K562 (cell line): ENCODE measurements at regions not wholly inside any gene's neighbourhood (a gene's known extent, or its start where the extent isn't known, plus 50 kb on each side); places are given as distances from the start of the nearest gene placed in this dataset.

Experiments used
- ATAC-seq: fragments of 200-7000 bp; cut with Tn5 transposase; 3 replicates; pipeline ENCODE4 v1.9.1; 2020; ENCODE audit warnings: moderate library complexity
- BruUV-seq: library from RNA; stranded (reverse); fragments of 400-500 nt; replicated peaks from 2 replicates; lab custom pipeline; 2021; lab: Mats Ljungman, UMichigan
- CTCF ChIA-PET: fragments of 300-600 bp; formaldehyde crosslinking; extraction: SDS; loops from one replicate; lab custom pipeline; 2021; ENCODE audit warnings: low intra/inter-chr PET ratio; lab: Yijun Ruan, JAX
- POLR2A ChIA-PET: fragments of 300-600, 350-650 bp; sonication (Branson Sonifier 250); formaldehyde crosslinking; extraction: SDS; loops from one replicate; lab custom pipeline; 2021; ENCODE audit warnings: antibody characterized with exemption, inconsistent platforms; lab: Yijun Ruan, JAX
- DNase-seq, 4 experiments: peaks; one replicate each; pipeline versions ENCODE4 v3.0.0 to v3.0.0-alpha.2; 2011 to 2018; ENCODE audit warnings: low spot score in 3 of 4, mixed read lengths in 3 of 4; ENCODE audit errors: extremely low read depth in 1 of 4
- FAIRE-seq: peaks from 2 replicates; lab custom pipeline; 2011; peaks lifted over from hg19 to GRCh38; lab: Jason Lieb, UNC
- H2AFZ ChIP-seq: 2 replicates; pipeline ENCODE4 v1.6.0; 2011; ENCODE audit warnings: low read depth, low read length, control low read depth, inconsistent platforms
- H3K27ac ChIP-seq: fragments of 200-600 bp; 3 replicates; pipeline ENCODE4 v1.8.0; 2011; ENCODE audit warnings: low read depth, mild to moderate bottlenecking, control low read depth, inconsistent platforms, low read length, moderate library complexity, mixed read lengths; ENCODE audit errors: extremely low read depth
- H3K27me3 ChIP-seq, 2 experiments: fragments of 300-600 bp in 1 of 2; 2 replicates in 1 of 2; 3 replicates in 1 of 2; pipeline versions ENCODE4 v1.6.0 to v1.8.0; 2011; ENCODE audit warnings: inconsistent platforms in 2 of 2, low read length in 2 of 2, mild to moderate bottlenecking in 1 of 2, mixed read lengths in 1 of 2, moderate library complexity in 1 of 2; ENCODE audit not compliant: control insufficient read depth in 2 of 2, insufficient read depth in 2 of 2
- H3K36me3 ChIP-seq: fragments of 300-600 bp; 3 replicates; pipeline ENCODE4 v1.8.0; 2011; ENCODE audit warnings: mild to moderate bottlenecking, low read length, inconsistent platforms; ENCODE audit not compliant: control insufficient read depth, insufficient read depth
- H3K4me1 ChIP-seq, 2 experiments: fragments of 200-600 bp in 1 of 2; replicated peaks in 1 of 2; 2 replicates in 1 of 2; 3 replicates in 1 of 2; pipeline versions ENCODE4 v1.5.1 to v1.8.0; 2011; ENCODE audit warnings: inconsistent platforms in 2 of 2, low read length in 2 of 2, mild to moderate bottlenecking in 1 of 2, mixed read lengths in 1 of 2, moderate library complexity in 1 of 2; ENCODE audit not compliant: control insufficient read depth in 2 of 2, insufficient read depth in 2 of 2
- H3K4me2 ChIP-seq: 2 replicates; pipeline ENCODE4 v1.6.1; 2011; ENCODE audit warnings: low read length, control low read depth, inconsistent platforms, mixed read lengths; ENCODE audit not compliant: insufficient read depth
- H3K4me3 ChIP-seq: fragments of 200-600 bp; sonication (generic), shearing (Covaris generic); 2 replicates; pipeline ENCODE4 v1.5.1; 2016; ENCODE audit warnings: control low read depth, inconsistent platforms
- H3K79me2 ChIP-seq: fragments of 200-600 bp; 3 replicates; pipeline ENCODE4 v1.8.0; 2011; ENCODE audit warnings: low read length, inconsistent platforms; ENCODE audit not compliant: control insufficient read depth, insufficient read depth
- H3K9ac ChIP-seq, 2 experiments: 2 replicates each; pipeline versions ENCODE4 v1.6.0 to v1.6.1; 2011; ENCODE audit warnings: low read depth in 2 of 2, low read length in 2 of 2, control low read depth in 1 of 2, inconsistent platforms in 1 of 2, mild to moderate bottlenecking in 1 of 2, mixed read lengths in 1 of 2; ENCODE audit not compliant: insufficient read depth in 1 of 2
- H3K9me1 ChIP-seq: one replicate; pipeline ENCODE4 v1.6.0; 2011; ENCODE audit warnings: inconsistent platforms, mild to moderate bottlenecking, low read length, moderate library complexity; ENCODE audit not compliant: control insufficient read depth, insufficient read depth
- H3K9me3 ChIP-seq: replicated peaks from 2 replicates; pipeline ENCODE4 v1.5.1; 2011; ENCODE audit warnings: low read depth, low read length, inconsistent platforms; ENCODE audit not compliant: control insufficient read depth, insufficient read depth
- H4K20me1 ChIP-seq: replicated peaks from 2 replicates; pipeline ENCODE4 v1.6.1; 2011; ENCODE audit warnings: low read length, inconsistent platforms, mixed read lengths; ENCODE audit not compliant: control insufficient read depth, insufficient read depth
- ASH1L ChIP-seq: fragments of 450-650 bp; IDR thresholded peaks from 2 replicates; pipeline ENCODE4 v1.6.1; 2018; ENCODE audit warnings: borderline replicate concordance, mild to moderate bottlenecking, low read depth; ENCODE audit not compliant: partially characterized antibody
- CREM ChIP-seq: IDR thresholded peaks from 2 replicates; pipeline ENCODE4 v1.6.1; 2014; ENCODE audit warnings: antibody characterized with exemption, low read depth
- EHMT2 ChIP-seq: fragments of 450-650 bp; IDR thresholded peaks from 2 replicates; pipeline ENCODE4 v1.6.1; 2018; ENCODE audit warnings: antibody characterized with exemption
- ELF4 ChIP-seq: fragments of 450-650 bp; formaldehyde crosslinking; IDR thresholded peaks from 2 replicates; pipeline ENCODE4 v1.4.0; 2022; ENCODE audit warnings: missing genetic modification characterization
- EWSR1 ChIP-seq: fragments of 450-650 bp; IDR thresholded peaks from 2 replicates; pipeline ENCODE4 v1.6.1; 2018; ENCODE audit warnings: borderline replicate concordance, mild to moderate bottlenecking, low read depth, moderate library complexity; ENCODE audit not compliant: partially characterized antibody
- FOXM1 ChIP-seq, 2 experiments: fragments of 450-650 bp in 1 of 2; sonication (generic) in 1 of 2; formaldehyde crosslinking in 1 of 2; IDR thresholded peaks; 2 replicates each; pipeline versions ENCODE4 v1.6.1 to v1.9.0; 2017 to 2022; ENCODE audit warnings: low read depth in 2 of 2, mild to moderate bottlenecking in 2 of 2, missing genetic modification reagents in 1 of 2, moderate library complexity in 1 of 2
- KDM5B ChIP-seq: fragments of 200-600 bp; sonication (generic); IDR thresholded peaks from 2 replicates; pipeline ENCODE4 v1.6.1; 2012; ENCODE audit warnings: low read depth, mild to moderate bottlenecking, moderate library complexity, low read length, control low read depth, inconsistent platforms; ENCODE audit not compliant: insufficient replicate concordance
- NCOA6 ChIP-seq: fragments of 450-650 bp; IDR thresholded peaks from 2 replicates; pipeline ENCODE4 v1.6.1; 2017; ENCODE audit warnings: mild to moderate bottlenecking
- ZC3H4 ChIP-seq: sonication (generic); formaldehyde crosslinking; IDR thresholded peaks from 2 replicates; pipeline ENCODE4 v1.9.0; 2021; ENCODE audit warnings: missing genetic modification reagents, borderline replicate concordance
- ZNF707 ChIP-seq: fragments of 250-450 bp; sonication (Bioruptor Pico); conservative IDR thresholded peaks from 2 replicates; pipeline ENCODE4 v1.8.0; 2022; ENCODE audit warnings: inconsistent platforms, mild to moderate bottlenecking, moderate library complexity
- WGBS: fragments of 100-300 bp; shearing (Covaris generic); methylation state at CpG from one replicate; pipeline ENCODE4 v1.1.6; 2016; ENCODE audit warnings: low coverage, mixed read lengths; ENCODE audit not compliant: insufficient coverage; ENCODE audit errors: missing lambda C conversion rate; 5-methylcytosine and 5-hydroxymethylcytosine counted together
- in situ Hi-C: fragments of 300-500 bp; cut with MboI; formaldehyde crosslinking; loops from 4 replicates; pipeline ENCODE4 v1.15.0; 2018; ENCODE audit warnings: inconsistent platforms, mixed read lengths
- intact Hi-C: fragments of 100-400 bp; cut with micrococcal nuclease; formaldehyde crosslinking; loops from 2 replicates; pipeline ENCODE4 v1.14.2; 2022
- TF ChIP-seq, protein P1 (sequence below): fragments of 250-450 bp; sonication (Bioruptor Pico); IDR thresholded peaks from 2 replicates; pipeline ENCODE4 v1.8.0; 2022; ENCODE audit warnings: inconsistent platforms
- TF ChIP-seq, protein P2 (sequence below): fragments of 450-650 bp; IDR thresholded peaks from 2 replicates; pipeline ENCODE4 v1.6.1; 2016; ENCODE audit warnings: low read depth, mild to moderate bottlenecking, moderate library complexity

DNA sequence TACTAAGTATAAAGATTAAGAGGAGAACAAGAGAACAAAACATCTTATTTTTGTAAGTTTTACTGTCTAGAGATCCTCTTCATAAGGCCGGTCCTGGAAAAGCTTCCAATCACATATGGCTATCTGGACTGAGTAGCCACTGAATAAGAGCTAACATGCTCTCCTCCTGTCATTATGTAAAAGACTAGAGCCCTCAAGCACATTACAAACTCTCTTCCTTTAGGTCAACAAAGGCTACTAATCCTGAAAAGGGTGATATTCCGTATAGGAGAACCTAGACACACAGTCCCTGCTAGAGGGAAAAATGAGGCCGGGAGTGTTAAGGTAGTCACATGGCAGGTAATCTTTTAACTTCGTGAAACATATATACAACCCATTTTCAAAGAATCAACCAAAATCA is 665.6 kb downstream of the EFNA5 start:
- 2% methylated on average over 4 of the region's 4 CpGs for WGBS

More for the DNA sequence above, 665.6 kb downstream of the EFNA5 start:
- FAIRE-seq (no peak), ATAC-seq (no peak), DNase-seq (no peak)
- no peak overlapping the region for H3K4me3 ChIP-seq
- H3K79me2 ChIP-seq = no peaks in the 10 kb centered on the region
- TF ChIP-seq ASH1L = no peak
- TF ChIP-seq, protein P1, sequence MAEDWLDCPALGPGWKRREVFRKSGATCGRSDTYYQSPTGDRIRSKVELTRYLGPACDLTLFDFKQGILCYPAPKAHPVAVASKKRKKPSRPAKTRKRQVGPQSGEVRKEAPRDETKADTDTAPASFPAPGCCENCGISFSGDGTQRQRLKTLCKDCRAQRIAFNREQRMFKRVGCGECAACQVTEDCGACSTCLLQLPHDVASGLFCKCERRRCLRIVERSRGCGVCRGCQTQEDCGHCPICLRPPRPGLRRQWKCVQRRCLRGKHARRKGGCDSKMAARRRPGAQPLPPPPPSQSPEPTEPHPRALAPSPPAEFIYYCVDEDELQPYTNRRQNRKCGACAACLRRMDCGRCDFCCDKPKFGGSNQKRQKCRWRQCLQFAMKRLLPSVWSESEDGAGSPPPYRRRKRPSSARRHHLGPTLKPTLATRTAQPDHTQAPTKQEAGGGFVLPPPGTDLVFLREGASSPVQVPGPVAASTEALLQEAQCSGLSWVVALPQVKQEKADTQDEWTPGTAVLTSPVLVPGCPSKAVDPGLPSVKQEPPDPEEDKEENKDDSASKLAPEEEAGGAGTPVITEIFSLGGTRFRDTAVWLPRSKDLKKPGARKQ (CRISPR knock-in tag) = no peak
- TF ChIP-seq ZC3H4 = no peak
- TF ChIP-seq EWSR1 = no peak
- TF ChIP-seq CREM = no peak
- no peak for TF ChIP-seq ZNF707
- no peak for TF ChIP-seq NCOA6
- TF ChIP-seq, protein P2, sequence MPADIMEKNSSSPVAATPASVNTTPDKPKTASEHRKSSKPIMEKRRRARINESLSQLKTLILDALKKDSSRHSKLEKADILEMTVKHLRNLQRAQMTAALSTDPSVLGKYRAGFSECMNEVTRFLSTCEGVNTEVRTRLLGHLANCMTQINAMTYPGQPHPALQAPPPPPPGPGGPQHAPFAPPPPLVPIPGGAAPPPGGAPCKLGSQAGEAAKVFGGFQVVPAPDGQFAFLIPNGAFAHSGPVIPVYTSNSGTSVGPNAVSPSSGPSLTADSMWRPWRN = no peak
- TF ChIP-seq ELF4 = no peak
- no peak for TF ChIP-seq EHMT2
- TF ChIP-seq KDM5B = no peak
- no peak for TF ChIP-seq FOXM1 (IDR thresholded peaks at IDR 0.05; ENCODE audit: low read depth)
- no peak for TF ChIP-seq FOXM1 (CRISPR knock-in tag; IDR thresholded peaks at IDR 0.05; ENCODE audit: low read depth)
- no peak overlapping the region for H3K4me2 ChIP-seq
- no peak overlapping the region for H2AFZ ChIP-seq
- H3K9ac ChIP-seq = no peak overlapping the region
- H3K27me3 ChIP-seq = no peaks in the 10 kb centered on the region
- H3K4me1 ChIP-seq = no peaks in the 10 kb centered on the region
- no peaks in the 10 kb centered on the region for H3K9me3 ChIP-seq
- in situ Hi-C loops = no loop called here
- ChIA-PET POLR2A (no interaction called here), CTCF (no interaction called here)
- H3K27ac ChIP-seq = no peak overlapping the region
- H3K36me3 ChIP-seq = no peaks in the 10 kb centered on the region
- intact Hi-C loops = no loop called here
- no peaks in the 10 kb centered on the region for H3K9me1 ChIP-seq
- no TSS peak for BruUV-seq
- H4K20me1 ChIP-seq = no peaks in the 10 kb centered on the region
